ENCODE measurements at regions not wholly inside any gene's neighbourhood (a gene's known extent, or its start where the extent isn't known, plus 50 kb on each side); places are given as distances from the start of the nearest gene placed in this dataset.
A peak's percentile ranks its signal among the peaks of the same experiment; 100 is the strongest.

DNA sequence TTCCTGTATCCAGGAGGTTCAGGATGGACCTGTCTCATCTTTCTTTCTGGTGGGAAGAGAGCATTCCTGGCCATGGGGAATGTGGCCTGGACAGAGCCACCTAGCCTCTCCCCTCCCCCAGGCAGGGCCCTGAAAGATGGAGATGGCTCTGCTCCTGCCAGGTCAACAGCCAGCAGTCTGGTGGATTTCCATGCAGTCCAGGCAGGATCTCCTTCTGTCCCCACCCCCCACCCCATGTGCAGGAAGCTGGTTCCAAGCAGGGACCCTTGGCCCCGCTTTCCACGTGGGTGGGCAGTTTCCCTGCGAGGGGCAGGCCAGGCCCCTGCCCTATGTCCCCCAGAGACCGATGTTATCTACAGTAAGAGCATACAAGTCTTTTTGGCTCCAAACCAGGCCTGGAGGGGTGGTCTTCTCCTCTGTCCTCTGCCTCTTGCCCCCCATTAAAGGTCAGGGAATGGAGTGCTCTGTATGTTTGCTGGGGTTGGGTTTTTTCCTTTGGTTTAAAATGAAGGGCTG is 240.5 kb downstream of the SEC14L1 start:
- no peaks in the 10 kb centered on the region for H3K9me2 ChIP-seq (replicated peaks; ENCODE audit: control insufficient read depth, low read length)
- H3K27me3 ChIP-seq (ENCODE audit: control insufficient read depth, low read length) = no peaks in the 10 kb centered on the region
- no peak overlapping the region for H3K27ac ChIP-seq (ENCODE audit: low read depth, low read length)
- H3K4me2 ChIP-seq (ENCODE audit: low read length) = no peak overlapping the region
- no peaks in the 10 kb centered on the region for H3K79me2 ChIP-seq (ENCODE audit: control insufficient read depth, low read length)
- TF ChIP-seq, protein P1, sequence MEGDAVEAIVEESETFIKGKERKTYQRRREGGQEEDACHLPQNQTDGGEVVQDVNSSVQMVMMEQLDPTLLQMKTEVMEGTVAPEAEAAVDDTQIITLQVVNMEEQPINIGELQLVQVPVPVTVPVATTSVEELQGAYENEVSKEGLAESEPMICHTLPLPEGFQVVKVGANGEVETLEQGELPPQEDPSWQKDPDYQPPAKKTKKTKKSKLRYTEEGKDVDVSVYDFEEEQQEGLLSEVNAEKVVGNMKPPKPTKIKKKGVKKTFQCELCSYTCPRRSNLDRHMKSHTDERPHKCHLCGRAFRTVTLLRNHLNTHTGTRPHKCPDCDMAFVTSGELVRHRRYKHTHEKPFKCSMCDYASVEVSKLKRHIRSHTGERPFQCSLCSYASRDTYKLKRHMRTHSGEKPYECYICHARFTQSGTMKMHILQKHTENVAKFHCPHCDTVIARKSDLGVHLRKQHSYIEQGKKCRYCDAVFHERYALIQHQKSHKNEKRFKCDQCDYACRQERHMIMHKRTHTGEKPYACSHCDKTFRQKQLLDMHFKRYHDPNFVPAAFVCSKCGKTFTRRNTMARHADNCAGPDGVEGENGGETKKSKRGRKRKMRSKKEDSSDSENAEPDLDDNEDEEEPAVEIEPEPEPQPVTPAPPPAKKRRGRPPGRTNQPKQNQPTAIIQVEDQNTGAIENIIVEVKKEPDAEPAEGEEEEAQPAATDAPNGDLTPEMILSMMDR (IDR thresholded peaks at IDR 0.05; ENCODE audit: low read depth, low read length, poor library complexity, severe bottlenecking) = no peak
- H3K9me3 ChIP-seq (ENCODE audit: control insufficient read depth, insufficient read depth, low read length) = no peaks in the 10 kb centered on the region
- no peak overlapping the region for H3K4me3 ChIP-seq (ENCODE audit: low read length)
- no peaks in the 10 kb centered on the region for H3F3A ChIP-seq (ENCODE audit: control insufficient read depth, insufficient read depth)
- H3K36me3 ChIP-seq (ENCODE audit: control insufficient read depth, low read length) = no peaks in the 10 kb centered on the region
- H4K20me1 ChIP-seq (ENCODE audit: control insufficient read depth, insufficient read depth, low read depth, low read length) = peaks cover 7% of the 10 kb centered on the region; the same call in 1 of the 2 replicates
- peaks cover 17% of the 10 kb centered on the region for H3K4me1 ChIP-seq (ENCODE audit: control insufficient read depth, low read length)

DNA sequence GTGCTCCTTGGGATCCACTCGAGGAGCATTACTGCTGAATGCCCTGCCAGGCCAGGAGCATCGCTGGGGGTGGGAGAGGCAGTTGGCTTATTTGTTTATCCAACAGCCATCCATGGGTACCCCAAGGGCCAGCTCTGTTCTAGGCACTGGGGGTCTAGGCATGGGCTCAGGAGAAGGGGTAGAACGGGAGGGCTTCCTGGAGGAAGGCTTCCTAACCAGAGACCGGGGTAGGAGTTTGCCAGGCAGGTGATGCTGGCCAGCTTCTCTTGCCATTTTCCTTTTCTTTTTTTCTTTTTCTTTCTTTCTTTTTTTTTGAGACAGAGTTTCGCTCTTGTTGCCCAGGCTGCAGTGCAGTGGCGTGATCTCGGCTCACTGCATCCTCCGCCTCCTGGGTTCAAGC is 241.0 kb downstream of the SEC14L1 start:
- H3K4me3 ChIP-seq (ENCODE audit: low read length) = no peak overlapping the region
- no peaks in the 10 kb centered on the region for H3K27me3 ChIP-seq (ENCODE audit: control insufficient read depth, low read length)
- H3F3A ChIP-seq (ENCODE audit: control insufficient read depth, insufficient read depth) = no peaks in the 10 kb centered on the region
- H3K79me2 ChIP-seq (ENCODE audit: control insufficient read depth, low read length) = no peaks in the 10 kb centered on the region
- peaks cover 3% of the 10 kb centered on the region; the same call in 1 of the 2 replicates for H4K20me1 ChIP-seq (ENCODE audit: control insufficient read depth, insufficient read depth, low read depth, low read length)
- H3K9me2 ChIP-seq (replicated peaks; ENCODE audit: control insufficient read depth, low read length) = no peaks in the 10 kb centered on the region
- no peak overlapping the region for H3K4me2 ChIP-seq (ENCODE audit: low read length)
- no peaks in the 10 kb centered on the region for H3K36me3 ChIP-seq (ENCODE audit: control insufficient read depth, low read length)
- no peak for TF ChIP-seq EZH2phosphoT487 (IDR thresholded peaks at IDR 0.05; ENCODE audit: borderline replicate concordance, low read length)
- TF ChIP-seq, protein P1 (IDR thresholded peaks at IDR 0.05; ENCODE audit: low read depth, low read length, poor library complexity, severe bottlenecking) = no peak
- peaks cover 17% of the 10 kb centered on the region for H3K4me1 ChIP-seq (ENCODE audit: control insufficient read depth, low read length)
- H3K27ac ChIP-seq (ENCODE audit: low read depth, low read length) = no peak overlapping the region
- no peaks in the 10 kb centered on the region for H3K9me3 ChIP-seq (ENCODE audit: control insufficient read depth, insufficient read depth, low read length)

DNA sequence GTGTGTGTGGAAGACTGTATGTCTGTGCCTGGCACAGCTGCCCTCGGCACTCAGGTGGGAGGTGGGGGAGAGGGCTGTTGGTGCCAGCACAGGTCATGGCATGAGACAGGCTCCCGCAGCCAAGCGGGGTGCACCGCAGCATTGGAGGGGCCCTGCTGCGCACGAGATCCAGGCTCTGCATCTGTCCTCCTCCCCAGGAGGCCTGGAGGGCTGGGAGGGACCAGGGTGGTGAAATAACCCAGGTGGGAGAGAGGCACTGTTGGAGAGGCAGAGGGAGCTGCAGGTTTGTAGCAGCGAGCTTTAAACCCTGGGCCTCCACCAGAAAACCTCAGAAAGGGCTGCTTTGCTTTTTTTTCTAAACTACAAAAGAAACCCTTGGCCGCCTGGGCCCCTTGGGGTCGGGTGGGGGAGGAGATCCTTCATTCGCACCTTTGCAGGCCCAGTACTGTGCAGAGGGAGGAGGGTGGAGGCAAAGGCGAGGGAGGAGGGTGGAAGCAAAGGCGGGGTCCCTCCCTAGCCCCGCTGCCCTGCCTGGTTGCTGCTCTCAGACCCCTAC is 241.7 kb downstream of the SEC14L1 start:
- Histone ChIP-seq H3F3A (ENCODE audit: control insufficient read depth, insufficient read depth) (no peaks in the 10 kb centered on the region), H3K36me3 (ENCODE audit: control insufficient read depth, low read length) (no peaks in the 10 kb centered on the region), H3K9me2 (replicated peaks; ENCODE audit: control insufficient read depth, low read length) (no peaks in the 10 kb centered on the region), H4K20me1 (ENCODE audit: control insufficient read depth, insufficient read depth, low read depth, low read length) (peaks cover 3% of the 10 kb centered on the region; the same call in 1 of the 2 replicates), H3K4me2 (ENCODE audit: low read length) (peak overlapping the region; percentile 30), H3K4me3 (ENCODE audit: low read length) (no peak overlapping the region), H3K79me2 (ENCODE audit: control insufficient read depth, low read length) (no peaks in the 10 kb centered on the region), H3K9me3 (ENCODE audit: control insufficient read depth, insufficient read depth, low read length) (no peaks in the 10 kb centered on the region), H3K4me1 (ENCODE audit: control insufficient read depth, low read length) (peaks cover 17% of the 10 kb centered on the region), H3K27ac (ENCODE audit: low read depth, low read length) (no peak overlapping the region), H3K27me3 (ENCODE audit: control insufficient read depth, low read length) (no peaks in the 10 kb centered on the region)
- no peak for TF ChIP-seq EZH2phosphoT487 (IDR thresholded peaks at IDR 0.05; ENCODE audit: borderline replicate concordance, low read length)
- TF ChIP-seq, protein P1 (IDR thresholded peaks at IDR 0.05; ENCODE audit: low read depth, low read length, poor library complexity, severe bottlenecking) = no peak
